AG10803 (cell line): ENCODE measurements at regions not wholly inside any gene's neighbourhood (a gene's known extent, or its start where the extent isn't known, plus 50 kb on each side); places are given as distances from the start of the nearest gene placed in this dataset.
A peak's percentile ranks its signal among the peaks of the same experiment; 100 is the strongest.

Experiments used
- DNase-seq: peaks from one replicate; pipeline ENCODE4 v3.0.0; 2010; ENCODE audit warnings: low read depth
- H3K4me3 ChIP-seq: 2 replicates; pipeline ENCODE4 v1.5.1; 2011; ENCODE audit warnings: mild to moderate bottlenecking, low read length, control low read depth
- TF ChIP-seq, protein P1 (sequence below): conservative IDR thresholded peaks from 2 replicates; pipeline ENCODE4 v1.5.1; 2011; ENCODE audit warnings: mild to moderate bottlenecking, low read length, control low read depth, inconsistent platforms

DNA sequence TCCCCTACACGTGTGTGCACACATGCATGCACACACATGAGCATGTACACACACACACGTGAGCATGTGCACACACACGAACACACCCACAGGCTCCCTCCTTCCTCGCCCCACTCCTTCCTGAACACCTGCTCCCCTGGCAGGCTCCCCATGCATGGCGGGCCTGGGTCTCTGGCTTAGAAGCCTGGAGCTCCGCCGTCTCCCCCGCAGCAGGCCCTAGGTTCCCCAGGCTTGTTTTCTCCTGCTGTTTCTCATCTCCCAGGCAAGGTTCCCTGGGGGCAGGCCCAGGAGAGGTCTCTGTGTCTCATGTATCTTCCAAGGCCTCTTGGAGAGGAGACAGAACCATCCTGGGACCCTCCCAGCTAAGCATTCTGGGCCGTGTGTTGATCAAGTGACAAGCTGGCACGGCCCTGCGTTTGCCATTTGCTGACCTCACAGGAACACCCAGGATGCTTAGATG is 202.3 kb upstream of the CIBAR2 start:
- TF ChIP-seq, protein P1, sequence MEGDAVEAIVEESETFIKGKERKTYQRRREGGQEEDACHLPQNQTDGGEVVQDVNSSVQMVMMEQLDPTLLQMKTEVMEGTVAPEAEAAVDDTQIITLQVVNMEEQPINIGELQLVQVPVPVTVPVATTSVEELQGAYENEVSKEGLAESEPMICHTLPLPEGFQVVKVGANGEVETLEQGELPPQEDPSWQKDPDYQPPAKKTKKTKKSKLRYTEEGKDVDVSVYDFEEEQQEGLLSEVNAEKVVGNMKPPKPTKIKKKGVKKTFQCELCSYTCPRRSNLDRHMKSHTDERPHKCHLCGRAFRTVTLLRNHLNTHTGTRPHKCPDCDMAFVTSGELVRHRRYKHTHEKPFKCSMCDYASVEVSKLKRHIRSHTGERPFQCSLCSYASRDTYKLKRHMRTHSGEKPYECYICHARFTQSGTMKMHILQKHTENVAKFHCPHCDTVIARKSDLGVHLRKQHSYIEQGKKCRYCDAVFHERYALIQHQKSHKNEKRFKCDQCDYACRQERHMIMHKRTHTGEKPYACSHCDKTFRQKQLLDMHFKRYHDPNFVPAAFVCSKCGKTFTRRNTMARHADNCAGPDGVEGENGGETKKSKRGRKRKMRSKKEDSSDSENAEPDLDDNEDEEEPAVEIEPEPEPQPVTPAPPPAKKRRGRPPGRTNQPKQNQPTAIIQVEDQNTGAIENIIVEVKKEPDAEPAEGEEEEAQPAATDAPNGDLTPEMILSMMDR = no peak
- H3K4me3 ChIP-seq = no peak overlapping the region
- no peak for DNase-seq

DNA sequence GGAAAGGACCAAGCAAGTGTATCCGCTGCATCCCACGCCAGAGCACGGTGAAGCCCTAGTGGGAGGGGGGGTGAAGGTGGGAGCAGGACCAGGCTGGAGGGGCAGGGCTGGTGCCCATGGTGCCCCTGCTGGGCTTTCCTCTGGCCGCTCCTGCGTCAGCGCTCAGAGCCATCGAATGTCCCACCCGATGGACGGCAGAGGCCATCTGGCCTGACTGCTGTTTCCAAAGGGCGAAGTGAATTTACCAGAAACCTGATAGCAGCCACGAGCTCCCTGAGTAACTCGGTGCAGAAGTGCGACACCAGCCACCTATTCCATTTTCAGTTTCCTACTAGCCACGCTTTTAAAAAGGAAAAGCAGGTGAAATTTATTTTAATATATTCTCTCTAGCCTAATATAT is 203.6 kb upstream of the CIBAR2 start:
- TF ChIP-seq, protein P1 = no peak
- H3K4me3 ChIP-seq = no peak overlapping the region
- DNase-seq = no peak

DNA sequence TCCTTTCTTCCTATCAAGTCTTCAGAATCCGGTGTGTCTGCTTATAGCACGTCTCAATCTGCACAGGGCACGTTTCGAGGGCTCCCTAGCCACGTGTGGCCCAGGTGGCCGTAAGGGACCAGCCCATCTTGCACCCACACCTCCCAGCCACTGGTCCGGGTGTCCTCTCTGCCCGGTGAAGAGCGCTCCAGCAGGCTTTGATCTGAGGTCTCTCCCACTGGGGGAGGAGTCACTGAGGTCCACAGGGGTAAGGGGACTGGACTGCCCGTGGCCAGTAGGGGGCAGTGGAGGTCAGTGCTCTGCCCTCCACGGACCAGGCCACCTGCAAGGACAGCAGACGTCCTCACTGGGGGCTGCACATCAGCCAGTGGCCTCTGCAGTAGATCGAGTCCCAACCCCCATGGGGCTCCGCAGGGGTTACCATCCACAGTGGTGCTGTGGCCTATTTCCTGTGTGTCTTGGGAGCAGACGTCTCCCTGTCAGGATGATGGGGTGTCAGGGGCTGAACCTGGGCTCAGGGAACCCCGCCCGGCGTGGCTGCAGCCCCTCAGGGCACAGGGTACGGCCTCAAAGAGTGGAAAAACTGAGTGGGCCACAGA is 204.1 kb upstream of the CIBAR2 start:
- TF ChIP-seq, protein P1 = peak; percentile 72
- H3K4me3 ChIP-seq = no peak overlapping the region
- peak; percentile 43 for DNase-seq

- no peak overlapping the region for H3K4me3 ChIP-seq
- TF ChIP-seq, protein P1 = no peak
- DNase-seq = no peak
Observed at GRCh38 chr16:85316944-85317343, 204.7 kb upstream of the CIBAR2 start.

GRCh38 chr16:85317704-85318103 is 205.4 kb upstream of the CIBAR2 start:
- no peak for DNase-seq
- TF ChIP-seq, protein P1 = no peak
- no peak overlapping the region for H3K4me3 ChIP-seq

- TF ChIP-seq, protein P1 = no peak
Observed at GRCh38 chr16:85319208-85319983, 207.1 kb upstream of the CIBAR2 start.

DNA sequence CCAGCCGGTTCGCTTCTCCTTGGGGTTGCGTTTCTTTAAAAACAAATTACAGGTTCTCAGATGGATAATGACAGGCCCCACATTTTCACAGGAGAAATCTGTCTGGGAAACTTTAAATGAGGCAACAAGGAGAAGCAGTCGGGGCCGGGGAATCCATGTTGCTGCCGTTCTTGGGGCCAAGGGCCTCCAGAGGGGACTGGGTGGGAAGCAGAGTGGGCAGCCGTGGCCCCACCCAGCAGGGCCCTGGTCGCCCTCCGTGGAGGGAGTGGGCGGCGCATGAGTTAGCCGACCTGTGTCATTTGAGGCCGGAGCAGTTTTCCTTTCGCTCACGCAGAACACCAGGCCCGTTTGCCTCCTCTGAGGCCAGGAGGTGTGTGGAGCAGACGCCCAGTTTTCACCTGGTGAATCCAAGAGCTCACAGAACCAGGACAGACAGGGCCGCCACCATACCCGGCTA is 207.7 kb upstream of the CIBAR2 start:
- no peak overlapping the region for H3K4me3 ChIP-seq
- no peak for DNase-seq
- TF ChIP-seq, protein P1 = no peak

More at GRCh38 chr16:85319208-85319983, 207.1 kb upstream of the CIBAR2 start:
- DNase-seq = no peak
- no peak overlapping the region for H3K4me3 ChIP-seq
